HUES6 (cell line): ENCODE measurements at regions not wholly inside any gene's neighbourhood (a gene's known extent, or its start where the extent isn't known, plus 50 kb on each side); places are given as distances from the start of the nearest gene placed in this dataset.

Experiments used
- H3K27ac ChIP-seq: 2 replicates; pipeline ENCODE4 v1.7.0; 2013; ENCODE audit warnings: low read depth, mild to moderate bottlenecking, low read length, inconsistent platforms
- H3K27me3 ChIP-seq: 2 replicates; pipeline ENCODE4 v1.6.1; 2013; ENCODE audit warnings: low read length; ENCODE audit not compliant: control insufficient read depth, insufficient read depth
- H3K36me3 ChIP-seq: 2 replicates; pipeline ENCODE4 v1.6.1; 2013; ENCODE audit warnings: low read length; ENCODE audit not compliant: control insufficient read depth, insufficient read depth
- H3K4me1 ChIP-seq: 2 replicates; pipeline ENCODE4 v1.6.1; 2013; ENCODE audit warnings: low read length; ENCODE audit not compliant: control insufficient read depth, insufficient read depth
- H3K4me3 ChIP-seq: 2 replicates; pipeline ENCODE4 v1.5.1; 2013; ENCODE audit warnings: low read depth, low read length
- H3K9ac ChIP-seq: one replicate; pipeline ENCODE4 v1.6.1; 2013; ENCODE audit warnings: mild to moderate bottlenecking, low read length
- H3K9me3 ChIP-seq: 2 replicates; pipeline ENCODE4 v1.6.1; 2013; ENCODE audit warnings: low read depth, low read length; ENCODE audit not compliant: control insufficient read depth, insufficient read depth

GRCh38 chrX:23589496-23589895, 77.8 kb upstream of the PRDX4 start:
- H3K36me3 ChIP-seq = no peaks in the 10 kb centered on the region
- no peaks in the 10 kb centered on the region for H3K4me1 ChIP-seq
- H3K9me3 ChIP-seq = no peaks in the 10 kb centered on the region
- no peak overlapping the region for H3K9ac ChIP-seq
- H3K27me3 ChIP-seq = no peaks in the 10 kb centered on the region; the same call in 1 of the 2 replicates
- H3K4me3 ChIP-seq = no peak overlapping the region
- H3K27ac ChIP-seq = no peak overlapping the region

DNA sequence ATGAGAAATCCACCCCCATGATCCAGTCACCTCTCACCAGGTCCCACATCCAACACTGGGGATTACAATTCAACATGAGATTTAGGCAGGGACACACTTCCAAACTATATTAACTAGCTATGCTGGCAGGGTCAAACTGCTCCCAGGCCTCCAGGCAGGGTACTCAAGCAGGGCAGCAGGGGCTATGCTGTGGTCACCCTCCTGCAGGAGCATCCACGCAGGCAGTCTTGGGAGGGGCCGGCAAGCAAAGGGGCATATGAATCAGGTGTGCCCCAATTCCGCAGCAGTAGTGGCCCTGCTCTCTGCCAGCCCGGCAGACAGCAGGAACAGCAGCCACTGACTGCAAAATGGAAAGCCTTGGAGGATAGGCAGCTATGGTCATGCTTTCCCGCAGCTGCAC, 74.6 kb upstream of the PRDX4 start:
- H3K9ac ChIP-seq = no peak overlapping the region
- H3K4me3 ChIP-seq = no peak overlapping the region
- no peaks in the 10 kb centered on the region for H3K27me3 ChIP-seq

DNA sequence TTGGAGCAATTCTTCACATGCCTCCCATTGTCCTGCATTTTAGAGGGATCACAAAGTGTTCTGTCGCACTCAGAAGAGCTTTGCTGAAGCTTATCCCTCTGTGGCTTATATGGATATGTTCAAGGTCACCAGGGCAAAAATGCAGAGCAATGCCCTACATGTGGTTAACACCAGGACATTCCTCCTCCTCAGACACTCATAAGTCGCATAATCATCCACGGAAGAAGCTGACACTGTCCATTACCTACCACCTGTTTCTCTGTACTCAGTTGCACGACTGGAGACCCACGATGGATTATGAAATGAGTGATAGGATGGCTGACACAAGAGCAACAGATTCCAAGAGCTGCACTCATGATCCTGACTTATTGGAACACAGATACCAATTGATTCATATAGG, 68.7 kb upstream of the PRDX4 start:
- H3K4me1 ChIP-seq = no peaks in the 10 kb centered on the region
- H3K4me3 ChIP-seq = no peak overlapping the region
- no peaks in the 10 kb centered on the region; the same call in 1 of the 2 replicates for H3K27me3 ChIP-seq
- no peak overlapping the region for H3K27ac ChIP-seq
- H3K9ac ChIP-seq = no peak overlapping the region
- H3K9me3 ChIP-seq = no peaks in the 10 kb centered on the region
- H3K36me3 ChIP-seq = no peaks in the 10 kb centered on the region

More for the DNA sequence above, 74.6 kb upstream of the PRDX4 start:
- H3K27ac ChIP-seq = no peak overlapping the region
- no peaks in the 10 kb centered on the region for H3K36me3 ChIP-seq
- no peaks in the 10 kb centered on the region for H3K4me1 ChIP-seq
- no peaks in the 10 kb centered on the region for H3K9me3 ChIP-seq

GRCh38 chrX:23603501-23603900, 63.8 kb upstream of the PRDX4 start:
- Histone ChIP-seq H3K9ac (no peak overlapping the region), H3K27me3 (no peaks in the 10 kb centered on the region; the same call in 1 of the 2 replicates), H3K4me3 (no peak overlapping the region), H3K4me1 (no peaks in the 10 kb centered on the region), H3K36me3 (no peaks in the 10 kb centered on the region), H3K27ac (no peak overlapping the region), H3K9me3 (no peaks in the 10 kb centered on the region)

- Histone ChIP-seq H3K27ac (no peak overlapping the region), H3K4me1 (no peaks in the 10 kb centered on the region), H3K4me3 (no peak overlapping the region), H3K9me3 (no peaks in the 10 kb centered on the region), H3K36me3 (no peaks in the 10 kb centered on the region; the same call in 1 of the 2 replicates), H3K9ac (no peak overlapping the region), H3K27me3 (no peaks in the 10 kb centered on the region; the same call in 1 of the 2 replicates)
These were observed 56.8 kb upstream of the PRDX4 start for GRCh38 chrX:23610495-23610894.

GRCh38 chrX:23612846-23613245, 54.4 kb upstream of the PRDX4 start:
- Histone ChIP-seq H3K4me1 (no peaks in the 10 kb centered on the region), H3K27ac (no peak overlapping the region), H3K9me3 (no peaks in the 10 kb centered on the region), H3K4me3 (no peak overlapping the region), H3K36me3 (no peaks in the 10 kb centered on the region; the same call in 1 of the 2 replicates), H3K9ac (no peak overlapping the region), H3K27me3 (no peaks in the 10 kb centered on the region; the same call in 1 of the 2 replicates)

DNA sequence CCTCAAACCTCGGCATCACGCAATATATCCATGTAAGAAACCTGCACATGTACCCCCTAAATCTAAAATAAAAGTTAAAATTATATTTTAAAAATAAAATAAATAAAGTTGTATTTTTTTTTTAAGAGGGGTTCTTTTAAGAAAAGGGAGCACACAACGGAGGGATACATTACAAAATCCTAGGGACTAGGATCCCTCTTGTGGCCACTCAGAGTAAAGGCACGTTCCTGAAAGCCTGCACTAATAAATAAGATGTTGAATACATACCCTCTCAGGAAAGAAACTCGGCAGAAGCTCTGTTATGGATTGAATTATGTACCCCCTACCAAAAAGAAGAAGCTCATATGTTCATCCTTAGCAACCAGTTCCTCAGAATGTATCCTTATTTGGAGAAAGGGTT, 50.9 kb upstream of the PRDX4 start:
- Histone ChIP-seq H3K4me3 (no peak overlapping the region), H3K9ac (no peak overlapping the region)

More for the DNA sequence above, 50.9 kb upstream of the PRDX4 start:
- Histone ChIP-seq H3K27ac (no peak overlapping the region), H3K27me3 (no peaks in the 10 kb centered on the region; the same call in 1 of the 2 replicates), H3K9me3 (peaks cover 15% of the 10 kb centered on the region; the same call in 1 of the 2 replicates), H3K4me1 (no peaks in the 10 kb centered on the region), H3K36me3 (no peaks in the 10 kb centered on the region; the same call in 1 of the 2 replicates)
